ENCODE measurements at regions not wholly inside any gene's neighbourhood (a gene's known extent, or its start where the extent isn't known, plus 50 kb on each side); places are given as distances from the start of the nearest gene placed in this dataset.
"Not testable (repeated sequence)": the region's sequence is repeated elsewhere in the genome, so short reads cannot be mapped to it uniquely, and the experiment has no call there.

GRCh38 chr5:154624341-154624740, 130.8 kb upstream of the LARP1 start:
- no peak for DNase-seq (ENCODE audit: low read depth in 2 of 2)

- DNase-seq (ENCODE audit: low read depth in 2 of 2): no peak
Measured at GRCh38 chr5:154620411-154620810, 134.8 kb upstream of the LARP1 start.

- no peak for DNase-seq (ENCODE audit: low read depth in 2 of 2)
Measured at GRCh38 chr5:154618696-154619095, 136.5 kb upstream of the LARP1 start.

GRCh38 chr5:154614595-154614994, 136.6 kb upstream of the HAND1 start:
- no peak for DNase-seq (ENCODE audit: low read depth in 2 of 2)

DNA sequence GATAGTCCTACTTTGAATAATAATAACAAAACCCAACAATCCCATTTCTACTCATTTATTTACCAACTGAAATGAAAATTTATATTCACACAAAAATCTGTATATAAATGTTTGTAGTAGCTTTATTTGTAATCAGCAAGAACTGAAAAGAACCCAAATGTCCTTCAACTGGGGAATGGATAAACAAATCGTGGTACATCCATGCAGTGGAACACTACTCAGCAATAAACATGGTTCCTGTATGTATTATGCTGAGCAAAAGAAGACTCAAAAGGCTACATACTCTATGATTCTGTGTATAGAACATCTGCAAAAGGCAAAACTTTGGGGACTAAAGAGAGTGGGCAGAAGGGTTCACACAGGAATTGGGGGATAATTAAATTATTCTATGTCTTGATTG, 136.1 kb upstream of the HAND1 start:
- DNase-seq (ENCODE audit: low read depth in 2 of 2): no peak

DNA sequence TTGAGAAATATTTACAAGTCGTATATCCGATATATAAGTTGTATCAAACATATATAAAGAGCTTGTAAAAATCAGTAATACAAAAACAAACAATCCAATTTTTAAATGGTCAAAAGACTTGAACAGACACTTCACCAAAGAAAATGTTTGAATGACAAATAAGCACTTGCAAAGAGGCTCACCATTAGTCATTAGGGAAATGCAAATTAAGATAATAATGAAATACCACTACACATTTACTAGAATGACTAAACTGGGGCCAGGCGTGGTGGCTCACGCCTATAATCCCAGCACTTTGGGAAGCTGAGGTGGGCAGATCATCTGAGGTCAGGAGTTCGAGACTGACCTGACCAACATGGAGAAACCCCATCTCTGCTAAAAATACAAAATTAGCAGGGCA, 134.6 kb upstream of the HAND1 start:
- DNase-seq (ENCODE audit: low read depth in 2 of 2): no peak

GRCh38 chr5:154611341-154611767, 133.3 kb upstream of the HAND1 start:
- DNase-seq (ENCODE audit: low read depth in 2 of 2): no peak

GRCh38 chr5:154610321-154611154, 132.5 kb upstream of the HAND1 start:
- peak; percentile 13 to 24 for DNase-seq (ENCODE audit: low read depth in 2 of 2)

DNA sequence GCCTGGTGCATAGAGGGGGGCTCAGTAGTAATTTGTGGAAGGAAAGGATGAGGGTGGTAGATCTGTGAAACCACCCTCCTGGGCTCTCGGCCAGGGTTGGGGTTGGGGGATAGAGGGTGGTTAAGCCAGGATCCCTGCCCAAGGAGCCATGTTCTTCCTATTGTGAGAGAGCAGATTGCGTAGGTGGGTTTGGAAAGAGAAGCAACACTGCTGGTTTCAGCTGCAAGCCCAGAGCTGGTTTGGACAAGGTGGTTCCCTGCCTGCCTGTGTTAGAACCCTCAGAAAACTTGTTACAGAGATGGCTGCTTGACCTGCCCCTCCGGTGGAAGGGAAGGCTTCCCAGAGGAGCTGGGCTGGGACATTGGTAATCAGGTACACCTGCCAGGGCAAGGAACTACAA, 131.2 kb upstream of the HAND1 start:
- DNase-seq (ENCODE audit: low read depth in 2 of 2): no peak

GRCh38 chr5:154608531-154609011, 130.5 kb upstream of the HAND1 start:
- DNase-seq (ENCODE audit: low read depth in 2 of 2): no peak

GRCh38 chr5:154607746-154608145, 129.7 kb upstream of the HAND1 start:
- DNase-seq (ENCODE audit: low read depth in 2 of 2): no peak

- DNase-seq (ENCODE audit: low read depth in 2 of 2): no peak
Measured at GRCh38 chr5:154606246-154606645, 128.2 kb upstream of the HAND1 start.

DNA sequence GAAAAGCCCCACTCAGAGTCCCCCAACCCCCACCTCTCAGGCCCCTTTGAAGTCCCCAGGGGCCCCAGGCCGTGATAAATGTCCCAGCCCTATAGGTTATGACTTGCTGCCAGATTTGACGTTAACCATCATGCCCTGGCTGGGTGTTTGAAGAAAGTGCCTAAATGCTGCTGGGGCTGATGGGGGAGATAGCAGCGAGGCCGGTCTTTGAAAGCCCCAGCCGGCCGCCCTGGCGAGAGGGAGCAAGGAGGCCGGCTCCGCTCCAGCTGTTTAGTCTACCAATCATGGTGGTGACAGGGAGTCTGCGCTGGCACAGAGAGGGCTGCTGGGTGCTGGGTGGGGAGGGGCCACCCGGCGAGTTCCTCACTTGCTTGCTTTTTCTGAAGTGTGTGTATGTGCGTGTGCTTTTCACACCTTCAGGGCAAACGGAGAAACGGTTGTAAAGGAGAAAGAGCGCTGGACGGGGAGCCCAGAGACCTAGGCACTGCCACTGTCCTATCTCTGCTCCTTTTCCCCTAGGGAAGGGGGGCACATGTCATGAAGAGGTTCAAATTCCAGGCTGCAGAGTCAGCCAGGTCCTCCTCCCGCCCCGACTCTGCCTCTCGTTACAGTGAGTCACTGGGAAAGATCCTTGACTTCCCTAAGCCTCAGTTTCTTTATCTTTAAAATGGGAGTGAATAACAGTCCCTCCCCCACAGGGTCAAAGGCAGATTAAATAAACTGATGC, 126.1 kb upstream of the HAND1 start:
- no peak for DNase-seq (ENCODE audit: low read depth in 2 of 2)

GRCh38 chr5:154603485-154603884, 125.5 kb upstream of the HAND1 start:
- no peak for DNase-seq (ENCODE audit: low read depth in 2 of 2)

- DNase-seq (ENCODE audit: low read depth in 2 of 2): no peak
Measured at GRCh38 chr5:154603011-154603410, 125.0 kb upstream of the HAND1 start.

GRCh38 chr5:154601014-154601413, 123.0 kb upstream of the HAND1 start:
- DNase-seq (ENCODE audit: low read depth in 2 of 2): no peak

- no peak for DNase-seq (ENCODE audit: low read depth in 2 of 2)
Measured at GRCh38 chr5:154598021-154598420, 120.0 kb upstream of the HAND1 start.

GRCh38 chr5:154596844-154597243, 118.8 kb upstream of the HAND1 start:
- not testable (repeated sequence) for DNase-seq (ENCODE audit: low read depth in 2 of 2)

DNA sequence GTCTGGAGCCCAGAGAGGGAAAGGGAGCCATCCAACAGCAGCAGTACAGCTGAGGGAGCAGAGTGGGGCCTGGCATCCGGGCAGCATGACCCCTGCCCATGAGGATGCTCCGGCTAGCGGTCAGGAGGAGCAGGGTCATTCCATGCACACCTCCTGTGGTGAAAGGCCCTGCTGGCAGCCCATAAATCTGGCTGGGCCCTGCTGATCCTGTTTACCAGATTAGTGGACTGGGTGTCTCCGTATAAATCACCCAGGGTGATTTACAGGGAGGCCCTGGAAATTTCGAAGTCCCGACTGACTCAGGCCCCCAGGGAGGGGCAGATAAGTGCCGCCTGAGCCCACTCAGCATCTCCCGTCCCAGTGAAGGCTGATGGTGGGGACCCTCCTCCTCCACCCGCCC, 117.6 kb upstream of the HAND1 start:
- no peak for DNase-seq (ENCODE audit: low read depth in 2 of 2)

- no peak for DNase-seq (ENCODE audit: low read depth in 2 of 2)
Measured at GRCh38 chr5:154593796-154594195, 115.8 kb upstream of the HAND1 start.

GRCh38 chr5:154593071-154593470, 115.0 kb upstream of the HAND1 start:
- DNase-seq (ENCODE audit: low read depth in 2 of 2): peak; percentile 13 to 17

DNA sequence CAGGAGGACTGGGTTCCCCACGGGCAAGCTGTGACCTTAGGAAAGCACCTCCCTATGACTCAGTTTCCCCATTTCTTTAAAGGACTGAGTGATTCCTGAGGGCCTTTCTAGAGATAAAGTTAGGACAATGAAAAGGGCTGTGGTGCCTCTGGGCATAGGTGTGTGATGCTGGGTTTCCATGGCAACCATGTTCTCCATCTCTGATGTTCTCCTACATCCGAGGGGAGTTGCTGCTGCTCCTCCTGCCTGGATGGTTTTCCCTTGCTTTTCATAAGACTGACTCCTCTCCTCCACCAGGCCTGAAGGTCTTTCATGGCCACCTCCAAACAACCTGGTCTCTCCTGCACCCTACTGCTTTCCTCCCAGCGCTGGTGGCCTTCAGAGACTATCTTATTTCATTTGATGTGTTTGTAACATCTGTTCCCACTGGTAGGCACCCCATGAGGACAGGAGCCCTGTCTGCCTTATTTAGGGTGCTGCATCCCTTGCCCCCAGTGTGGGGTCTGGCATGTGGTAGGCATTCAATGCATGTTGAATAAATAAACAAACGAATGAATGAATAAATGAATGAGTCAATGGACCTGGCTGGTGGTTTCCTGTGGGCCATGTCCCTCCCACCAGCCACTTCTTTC, 112.2 kb upstream of the HAND1 start:
- DNase-seq (ENCODE audit: low read depth in 2 of 2): no peak

- no peak for DNase-seq (ENCODE audit: low read depth in 2 of 2)
Measured at GRCh38 chr5:154589511-154589910, 111.5 kb upstream of the HAND1 start.

Data from fibroblast of skin of left biceps (primary cell).